H9 (cell line): ENCODE measurements at regions not wholly inside any gene's neighbourhood (a gene's known extent, or its start where the extent isn't known, plus 50 kb on each side); places are given as distances from the start of the nearest gene placed in this dataset.

Experiments
- DNase-seq: peaks from one replicate; pipeline ENCODE4 v3.0.0-alpha.2; 2017
- H2AFZ ChIP-seq: one replicate; pipeline ENCODE4 v1.6.1; 2013; ENCODE audit warnings: mild to moderate bottlenecking, low read length, control low read depth, moderate library complexity
- H2AK5ac ChIP-seq: 2 replicates; pipeline ENCODE4 v1.6.1; 2013; ENCODE audit warnings: low read length, control low read depth, mixed read lengths; ENCODE audit not compliant: insufficient read length
- H2BK120ac ChIP-seq: one replicate; pipeline ENCODE4 v1.6.1; 2013; ENCODE audit warnings: low read depth, mild to moderate bottlenecking, low read length, control low read depth, inconsistent platforms; ENCODE audit not compliant: poor library complexity, severe bottlenecking
- H2BK12ac ChIP-seq: 2 replicates; pipeline ENCODE4 v1.6.1; 2013; ENCODE audit warnings: low read length, control low read depth, mixed read lengths, low read depth; ENCODE audit not compliant: insufficient read length
- H2BK15ac ChIP-seq: 2 replicates; pipeline ENCODE4 v1.6.1; 2013; ENCODE audit warnings: low read depth, low read length, control low read depth
- H2BK20ac ChIP-seq: one replicate; pipeline ENCODE4 v1.6.1; 2013; ENCODE audit warnings: low read depth, mild to moderate bottlenecking, low read length, control low read depth, inconsistent platforms; ENCODE audit not compliant: poor library complexity, severe bottlenecking
- H2BK5ac ChIP-seq: 2 replicates; pipeline ENCODE4 v1.6.1; 2013; ENCODE audit warnings: low read length, control low read depth, mixed read lengths; ENCODE audit not compliant: insufficient read length
- H3K14ac ChIP-seq: 2 replicates; pipeline ENCODE4 v1.6.1; 2013; ENCODE audit warnings: low read length, control low read depth; ENCODE audit not compliant: insufficient read depth
- H3K18ac ChIP-seq: 2 replicates; pipeline ENCODE4 v1.6.1; 2013; ENCODE audit warnings: low read depth, mild to moderate bottlenecking, mixed read lengths, low read length, control low read depth; ENCODE audit not compliant: insufficient read length
- H3K23ac ChIP-seq: 2 replicates; pipeline ENCODE4 v1.6.1; 2013; ENCODE audit warnings: low read length, control low read depth, mixed read lengths, low read depth; ENCODE audit not compliant: insufficient read length
- H3K23me2 ChIP-seq: 2 replicates; pipeline ENCODE4 v1.6.1; 2013; ENCODE audit warnings: low read depth, mild to moderate bottlenecking, mixed read lengths, low read length, control low read depth; ENCODE audit not compliant: insufficient read length, poor library complexity, severe bottlenecking
- H3K27ac ChIP-seq: 2 replicates; pipeline ENCODE4 v1.5.1; 2013; ENCODE audit warnings: low read length, control low read depth, mixed read lengths, low read depth; ENCODE audit not compliant: insufficient read length
- H3K27me3 ChIP-seq: 2 replicates; pipeline ENCODE4 v1.6.1; 2013; ENCODE audit warnings: low read length, control low read depth, inconsistent platforms; ENCODE audit not compliant: insufficient read depth
- H3K4ac ChIP-seq: 2 replicates; pipeline ENCODE4 v1.6.1; 2013; ENCODE audit warnings: low read depth, mild to moderate bottlenecking, control low read depth, inconsistent platforms, low read length, moderate library complexity
- H3K4me1 ChIP-seq: 2 replicates; pipeline ENCODE4 v1.6.1; 2013; ENCODE audit warnings: low read length, control low read depth, inconsistent platforms; ENCODE audit not compliant: insufficient read depth
- H3K4me2 ChIP-seq: 2 replicates; pipeline ENCODE4 v1.6.1; 2013; ENCODE audit warnings: low read length, control low read depth, mixed read lengths; ENCODE audit not compliant: insufficient read length, insufficient read depth
- H3K56ac ChIP-seq: 2 replicates; pipeline ENCODE4 v1.6.1; 2013; ENCODE audit warnings: low read depth, mild to moderate bottlenecking, mixed read lengths, low read length, control low read depth; ENCODE audit not compliant: insufficient read length
- H3K79me1 ChIP-seq: 2 replicates; pipeline ENCODE4 v1.6.1; 2013; ENCODE audit warnings: low read depth, mild to moderate bottlenecking, moderate library complexity, low read length, control low read depth, inconsistent platforms; ENCODE audit not compliant: insufficient read depth, poor library complexity, severe bottlenecking
- H3K79me2 ChIP-seq: 2 replicates; pipeline ENCODE4 v1.6.1; 2013; ENCODE audit warnings: low read length, control low read depth, inconsistent platforms; ENCODE audit not compliant: insufficient read depth
- H3K9ac ChIP-seq: 2 replicates; pipeline ENCODE4 v1.6.1; 2013; ENCODE audit warnings: low read length, control low read depth, mixed read lengths; ENCODE audit not compliant: insufficient read length; ENCODE audit errors: extremely low read depth
- H3K9me3 ChIP-seq: one replicate; pipeline ENCODE4 v1.6.1; 2013; ENCODE audit warnings: low read depth, low read length, inconsistent platforms; ENCODE audit not compliant: control insufficient read depth
- H3T11ph ChIP-seq: one replicate; pipeline ENCODE4 v1.6.1; 2013; ENCODE audit warnings: mild to moderate bottlenecking, low read length, control low read depth, inconsistent platforms
- H4K20me1 ChIP-seq: one replicate; pipeline ENCODE4 v1.6.1; 2013; ENCODE audit not compliant: control insufficient read depth, insufficient read length, insufficient read depth
- H4K5ac ChIP-seq: 2 replicates; pipeline ENCODE4 v1.6.1; 2013; ENCODE audit warnings: low read depth, mild to moderate bottlenecking, mixed read lengths, low read length, control low read depth; ENCODE audit not compliant: insufficient read length
- H4K8ac ChIP-seq: replicated peaks from 2 replicates; pipeline ENCODE4 v1.6.1; 2013; ENCODE audit warnings: low read length, control low read depth, mixed read lengths, low read depth; ENCODE audit not compliant: insufficient read length
- H4K91ac ChIP-seq: 2 replicates; pipeline ENCODE4 v1.6.1; 2013; ENCODE audit warnings: low read depth, mild to moderate bottlenecking, moderate library complexity, mixed read lengths, low read length, control low read depth; ENCODE audit not compliant: insufficient read length
- H3K27ac Mint-ChIP-seq, 3 experiments: 2 replicates in 2 of 3; 3 replicates in 1 of 3; pipeline ENCODE4 v1.8.0; 2020 to 2021; ENCODE audit warnings: mixed read lengths in 3 of 3, mild to moderate bottlenecking in 1 of 3, moderate library complexity in 1 of 3
- H3K27me3 Mint-ChIP-seq: 2 replicates; pipeline ENCODE4 v1.8.0; 2021; ENCODE audit warnings: low read depth, mild to moderate bottlenecking, moderate library complexity, mixed read lengths
- H3K36me3 Mint-ChIP-seq, 3 experiments: 2 replicates in 2 of 3; 3 replicates in 1 of 3; pipeline ENCODE4 v1.8.0; 2020 to 2021; ENCODE audit warnings: low read depth in 3 of 3, mixed read lengths in 3 of 3; ENCODE audit not compliant: insufficient read depth in 1 of 3
- H3K4me1 Mint-ChIP-seq, 2 experiments: 2 replicates each; pipeline ENCODE4 v1.8.0; 2020; ENCODE audit warnings: mixed read lengths in 2 of 2
- H3K4me3 Mint-ChIP-seq, 2 experiments: 2 replicates in 1 of 2; 3 replicates in 1 of 2; pipeline ENCODE4 v1.8.0; 2020 to 2021; ENCODE audit warnings: mild to moderate bottlenecking in 2 of 2, mixed read lengths in 2 of 2, moderate library complexity in 1 of 2
- H3K9me3 Mint-ChIP-seq, 2 experiments: 2 replicates in 1 of 2; 3 replicates in 1 of 2; pipeline ENCODE4 v1.8.0; 2020; ENCODE audit warnings: mild to moderate bottlenecking in 2 of 2, mixed read lengths in 2 of 2, moderate library complexity in 1 of 2
- WGBS: extraction: QIAGEN DNeasy Blood & Tissue Kit; methylation state at CpG from one replicate; pipeline ENCODE4 v1.1.7; 2013; ENCODE audit warnings: missing lambda C conversion rate, low lambda C conversion rate, mixed read lengths; ENCODE audit not compliant: insufficient read length; ENCODE audit errors: extremely low coverage; 5-methylcytosine and 5-hydroxymethylcytosine counted together
- TF ChIP-seq, protein P1 (sequence below): fragments of 200-600 bp; sonication (generic); conservative IDR thresholded peaks from 3 replicates; pipeline ENCODE4 v1.8.0; 2021; ENCODE audit warnings: antibody characterized with exemption, mild to moderate bottlenecking

DNA sequence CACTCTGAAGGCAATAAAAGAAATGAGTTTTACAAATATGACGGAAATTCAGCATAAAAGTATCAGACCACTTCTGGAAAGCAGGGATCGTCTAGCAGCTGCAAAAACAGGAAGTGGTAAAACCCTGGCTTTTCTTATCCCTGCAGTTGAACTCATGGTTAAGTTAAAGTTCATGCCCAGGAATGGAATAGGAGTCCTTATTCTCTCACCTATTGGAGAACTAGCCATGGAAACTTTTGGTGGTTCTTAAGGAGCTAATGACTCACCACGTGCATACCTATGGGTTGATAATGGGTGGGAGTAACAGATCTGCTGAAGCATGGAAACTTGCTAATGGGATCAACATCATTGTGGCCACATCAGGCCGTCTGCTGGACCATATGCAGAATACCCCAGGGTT is 93.5 kb upstream of the RGMB start:
- Histone ChIP-seq H2AFZ (no peak overlapping the region), H3K27ac (no peak overlapping the region), H2AK5ac (no peak overlapping the region), H2BK12ac (no peak overlapping the region), H2BK5ac (no peak overlapping the region), H2BK20ac (no peak overlapping the region), H3K4me2 (no peak overlapping the region), H4K20me1 (no peaks in the 10 kb centered on the region), H3K27me3 (no peaks in the 10 kb centered on the region), H3K14ac (no peak overlapping the region), H4K91ac (no peak overlapping the region), H4K8ac (no peak overlapping the region), H3K79me2 (no peaks in the 10 kb centered on the region), H3K56ac (no peak overlapping the region), H3K23ac (no peak overlapping the region), H2BK120ac (no peak overlapping the region), H3T11ph (no peak overlapping the region), H3K4me1 (no peaks in the 10 kb centered on the region), H3K23me2 (no peaks in the 10 kb centered on the region), H4K5ac (no peak overlapping the region), H2BK15ac (no peak overlapping the region), H3K79me1 (no peaks in the 10 kb centered on the region), H3K9ac (no peak overlapping the region), H3K4ac (no peak overlapping the region), H3K18ac (no peak overlapping the region), H3K9me3 (no peaks in the 10 kb centered on the region)
- no peaks in the 10 kb centered on the region for H3K4me1 Mint-ChIP-seq
- DNase-seq: no peak
- TF ChIP-seq, protein P1, sequence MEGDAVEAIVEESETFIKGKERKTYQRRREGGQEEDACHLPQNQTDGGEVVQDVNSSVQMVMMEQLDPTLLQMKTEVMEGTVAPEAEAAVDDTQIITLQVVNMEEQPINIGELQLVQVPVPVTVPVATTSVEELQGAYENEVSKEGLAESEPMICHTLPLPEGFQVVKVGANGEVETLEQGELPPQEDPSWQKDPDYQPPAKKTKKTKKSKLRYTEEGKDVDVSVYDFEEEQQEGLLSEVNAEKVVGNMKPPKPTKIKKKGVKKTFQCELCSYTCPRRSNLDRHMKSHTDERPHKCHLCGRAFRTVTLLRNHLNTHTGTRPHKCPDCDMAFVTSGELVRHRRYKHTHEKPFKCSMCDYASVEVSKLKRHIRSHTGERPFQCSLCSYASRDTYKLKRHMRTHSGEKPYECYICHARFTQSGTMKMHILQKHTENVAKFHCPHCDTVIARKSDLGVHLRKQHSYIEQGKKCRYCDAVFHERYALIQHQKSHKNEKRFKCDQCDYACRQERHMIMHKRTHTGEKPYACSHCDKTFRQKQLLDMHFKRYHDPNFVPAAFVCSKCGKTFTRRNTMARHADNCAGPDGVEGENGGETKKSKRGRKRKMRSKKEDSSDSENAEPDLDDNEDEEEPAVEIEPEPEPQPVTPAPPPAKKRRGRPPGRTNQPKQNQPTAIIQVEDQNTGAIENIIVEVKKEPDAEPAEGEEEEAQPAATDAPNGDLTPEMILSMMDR: no peak
- H3K4me3 Mint-ChIP-seq: no peak overlapping the region
- no peak overlapping the region; a peak in 1 of 7 replicates for H3K27ac Mint-ChIP-seq
- H3K27me3 Mint-ChIP-seq: no peaks in the 10 kb centered on the region
- no CpG with 5 or more reads among the region's 4 CpGs for whole genome bisulfite sequencing
- no peaks in the 10 kb centered on the region; a peak in 3 of 5 replicates for H3K9me3 Mint-ChIP-seq
- no peaks in the 10 kb centered on the region; a peak in 1 of 7 replicates for H3K36me3 Mint-ChIP-seq
